Stimulated activated CD4-positive, alpha-beta T cell treated with anti-CD3 and anti-CD28 coated beads, TNF-alpha, amount 100 ng/mL, for 48 hours (primary cell): ENCODE measurements at regions not wholly inside any gene's neighbourhood (a gene's known extent, or its start where the extent isn't known, plus 50 kb on each side); places are given as distances from the start of the nearest gene placed in this dataset.
"Not testable (repeated sequence)": the region's sequence is repeated elsewhere in the genome, so short reads cannot be mapped to it uniquely, and the experiment has no call there.

Source experiments
- DNase-seq, 3 donors: peaks; one replicate each; pipeline ENCODE4 v3.0.0-alpha.2; 2020; ENCODE audit warnings: low read depth in 3 of 3

GRCh38 chr14:84493779-84494178 is 1036.2 kb upstream of the FLRT2 start:
- DNase-seq = no peak

- DNase-seq = no peak
Measured at GRCh38 chr14:84496677-84497076, 1033.3 kb upstream of the FLRT2 start.

- not testable (repeated sequence) for DNase-seq
Measured at GRCh38 chr14:84512823-84513222, 1017.1 kb upstream of the FLRT2 start.

- DNase-seq = no peak
Measured at GRCh38 chr14:84519836-84520235, 1010.1 kb upstream of the FLRT2 start.

- no peak for DNase-seq
Measured at GRCh38 chr14:84520711-84521338, 1009.1 kb upstream of the FLRT2 start.

GRCh38 chr14:84523746-84524145 is 1006.2 kb upstream of the FLRT2 start:
- DNase-seq = no peak

GRCh38 chr14:84527706-84528105 is 1002.2 kb upstream of the FLRT2 start:
- DNase-seq = no peak

GRCh38 chr14:84532016-84532415 is 997.9 kb upstream of the FLRT2 start:
- no peak for DNase-seq

- DNase-seq = no peak
Measured at GRCh38 chr14:84533181-84533725, 996.7 kb upstream of the FLRT2 start.

GRCh38 chr14:84533791-84534190 is 996.2 kb upstream of the FLRT2 start:
- no peak for DNase-seq

GRCh38 chr14:84535484-84535883 is 994.5 kb upstream of the FLRT2 start:
- DNase-seq = no peak

GRCh38 chr14:84535976-84536375 is 994.0 kb upstream of the FLRT2 start:
- DNase-seq = no peak

GRCh38 chr14:84541018-84541417 is 988.9 kb upstream of the FLRT2 start:
- DNase-seq = no peak

GRCh38 chr14:84543859-84544258 is 986.1 kb upstream of the FLRT2 start:
- no peak for DNase-seq

- DNase-seq = no peak
Measured at GRCh38 chr14:84544486-84545131, 985.3 kb upstream of the FLRT2 start.

GRCh38 chr14:84546236-84546635 is 983.7 kb upstream of the FLRT2 start:
- no peak for DNase-seq

- DNase-seq = no peak
Measured at GRCh38 chr14:84554136-84554535, 975.8 kb upstream of the FLRT2 start.

- DNase-seq = no peak
Measured at GRCh38 chr14:84555493-84555892, 974.5 kb upstream of the FLRT2 start.

GRCh38 chr14:84566109-84566508 is 963.8 kb upstream of the FLRT2 start:
- no peak for DNase-seq

- DNase-seq = no peak
Measured at GRCh38 chr14:84575681-84576080, 954.3 kb upstream of the FLRT2 start.

GRCh38 chr14:84579292-84579691 is 950.7 kb upstream of the FLRT2 start:
- no peak for DNase-seq

GRCh38 chr14:84581041-84581440 is 948.9 kb upstream of the FLRT2 start:
- DNase-seq = no peak

GRCh38 chr14:84584511-84584910 is 945.4 kb upstream of the FLRT2 start:
- DNase-seq = no peak
